DOHH2 (cell line): ENCODE measurements at regions not wholly inside any gene's neighbourhood (a gene's known extent, or its start where the extent isn't known, plus 50 kb on each side); places are given as distances from the start of the nearest gene placed in this dataset.

Source experiments
- EZH2phosphoT487 ChIP-seq: fragments of 200-600 bp; sonication (generic); IDR thresholded peaks from 2 replicates; pipeline ENCODE4 v1.6.1; 2017; ENCODE audit warnings: borderline replicate concordance, mild to moderate bottlenecking, antibody characterized with exemption, low read length, moderate library complexity, mixed read lengths
- TF ChIP-seq, protein P1 (sequence below): fragments of 200-600 bp; sonication (generic); IDR thresholded peaks from one replicate; pipeline ENCODE4 v1.5.1; 2014; ENCODE audit warnings: antibody characterized with exemption, mild to moderate bottlenecking, low read depth, low read length; ENCODE audit not compliant: poor library complexity, severe bottlenecking

DNA sequence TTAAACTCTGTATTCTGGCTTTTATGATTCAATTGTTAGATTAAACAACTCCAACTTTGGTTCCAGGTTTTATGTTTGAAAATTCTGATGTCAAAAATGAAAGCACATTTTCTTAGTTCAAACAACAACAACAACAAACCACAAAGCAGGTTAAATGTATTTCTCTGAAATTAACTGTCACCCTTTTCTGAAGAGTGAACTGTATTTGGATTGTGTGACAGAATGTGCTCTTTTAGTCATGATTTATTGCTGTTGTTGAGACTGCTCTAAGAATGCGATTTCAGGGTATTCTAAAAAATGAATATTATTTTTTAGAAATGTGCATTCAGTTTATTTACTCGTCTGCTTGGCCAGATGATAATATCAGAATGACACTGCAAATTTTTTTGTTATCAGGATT, 144.1 kb downstream of the GNAI1 start:
- TF ChIP-seq, protein P1, sequence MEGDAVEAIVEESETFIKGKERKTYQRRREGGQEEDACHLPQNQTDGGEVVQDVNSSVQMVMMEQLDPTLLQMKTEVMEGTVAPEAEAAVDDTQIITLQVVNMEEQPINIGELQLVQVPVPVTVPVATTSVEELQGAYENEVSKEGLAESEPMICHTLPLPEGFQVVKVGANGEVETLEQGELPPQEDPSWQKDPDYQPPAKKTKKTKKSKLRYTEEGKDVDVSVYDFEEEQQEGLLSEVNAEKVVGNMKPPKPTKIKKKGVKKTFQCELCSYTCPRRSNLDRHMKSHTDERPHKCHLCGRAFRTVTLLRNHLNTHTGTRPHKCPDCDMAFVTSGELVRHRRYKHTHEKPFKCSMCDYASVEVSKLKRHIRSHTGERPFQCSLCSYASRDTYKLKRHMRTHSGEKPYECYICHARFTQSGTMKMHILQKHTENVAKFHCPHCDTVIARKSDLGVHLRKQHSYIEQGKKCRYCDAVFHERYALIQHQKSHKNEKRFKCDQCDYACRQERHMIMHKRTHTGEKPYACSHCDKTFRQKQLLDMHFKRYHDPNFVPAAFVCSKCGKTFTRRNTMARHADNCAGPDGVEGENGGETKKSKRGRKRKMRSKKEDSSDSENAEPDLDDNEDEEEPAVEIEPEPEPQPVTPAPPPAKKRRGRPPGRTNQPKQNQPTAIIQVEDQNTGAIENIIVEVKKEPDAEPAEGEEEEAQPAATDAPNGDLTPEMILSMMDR: no peak
- TF ChIP-seq EZH2phosphoT487: no peak
